HepG2 (cell line): ENCODE measurements at regions not wholly inside any gene's neighbourhood (a gene's known extent, or its start where the extent isn't known, plus 50 kb on each side); places are given as distances from the start of the nearest gene placed in this dataset.

Experiments
- ATAC-seq: fragments of 200-7000 bp; cut with Tn5 transposase; 3 replicates; pipeline ENCODE4 v1.9.1; 2020; ENCODE audit warnings: mild to moderate bottlenecking, moderate library complexity
- BruUV-seq: library from RNA; stranded (reverse); fragments of 400-500 nt; replicated peaks from 2 replicates; lab custom pipeline; 2021; lab: Mats Ljungman, UMichigan
- CTCF ChIA-PET: fragments of 300-600 bp; formaldehyde crosslinking; extraction: SDS; loops from one replicate; lab custom pipeline; 2021; ENCODE audit warnings: low total read pairs, inconsistent platforms, low intra/inter-chr PET ratio; lab: Yijun Ruan, JAX
- POLR2A ChIA-PET: fragments of 350-600 bp; sonication (Branson Sonifier 250); formaldehyde crosslinking; loops from one replicate; lab custom pipeline; 2020; ENCODE audit warnings: antibody characterized with exemption, inconsistent platforms; lab: Yijun Ruan, JAX
- DNase-seq: peaks from one replicate; pipeline ENCODE4 v3.0.0-alpha.2; 2015; ENCODE audit warnings: low spot score
- FAIRE-seq: peaks from 3 replicates; lab custom pipeline; 2011; peaks lifted over from hg19 to GRCh38; lab: Jason Lieb, UNC
- H2AFZ ChIP-seq: one replicate; pipeline ENCODE4 v1.6.1; 2011; ENCODE audit warnings: low read length, inconsistent platforms
- H3K27ac ChIP-seq: fragments of 300-600 bp; 3 replicates; pipeline ENCODE4 v1.8.0; 2011; ENCODE audit warnings: mixed run types, mild to moderate bottlenecking, mixed read lengths, low read length, inconsistent platforms; ENCODE audit not compliant: insufficient read depth; ENCODE audit errors: extremely low read length
- H3K27me3 ChIP-seq, 2 experiments: fragments of 200-600 bp in 1 of 2; 2 replicates in 1 of 2; 3 replicates in 1 of 2; pipeline versions ENCODE4 v1.6.0 to v1.8.0; 2011; ENCODE audit warnings: low read length in 2 of 2, mild to moderate bottlenecking in 2 of 2, moderate library complexity in 2 of 2, inconsistent platforms in 1 of 2; ENCODE audit not compliant: insufficient read depth in 2 of 2, control insufficient read depth in 1 of 2
- H3K36me3 ChIP-seq, 2 experiments: fragments of 200-600 bp in 1 of 2; replicated peaks in 1 of 2; 2 replicates in 1 of 2; 3 replicates in 1 of 2; pipeline versions ENCODE4 v1.5.1 to v1.8.0; 2011; ENCODE audit warnings: low read length in 2 of 2, inconsistent platforms in 1 of 2; ENCODE audit not compliant: insufficient read depth in 2 of 2, control insufficient read depth in 1 of 2
- H3K4me1 ChIP-seq: 2 replicates; pipeline ENCODE4 v1.5.1; 2012; ENCODE audit warnings: low read length, inconsistent platforms; ENCODE audit not compliant: insufficient read depth
- H3K4me2 ChIP-seq: 2 replicates; pipeline ENCODE4 v1.6.0; 2011; ENCODE audit warnings: low read depth, low read length, inconsistent platforms
- H3K4me3 ChIP-seq, 3 experiments: fragments of 200-600 bp in 1 of 3; sonication (generic), shearing (Covaris generic) in 1 of 3; replicated peaks in 1 of 3; 2 replicates each; pipeline ENCODE4 v1.5.1; 2011 to 2016; ENCODE audit warnings: low read length in 3 of 3, inconsistent platforms in 2 of 3, low read depth in 2 of 3, mild to moderate bottlenecking in 2 of 3, control low read depth in 1 of 3, mixed read lengths in 1 of 3; ENCODE audit not compliant: insufficient read depth in 1 of 3
- H3K79me2 ChIP-seq: one replicate; pipeline ENCODE4 v1.6.1; 2011; ENCODE audit warnings: low read length, inconsistent platforms; ENCODE audit not compliant: insufficient read depth
- H3K9ac ChIP-seq: 2 replicates; pipeline ENCODE4 v1.6.0; 2011; ENCODE audit warnings: mild to moderate bottlenecking, low read depth, low read length, inconsistent platforms; ENCODE audit not compliant: insufficient read depth
- H3K9me3 ChIP-seq: 2 replicates; pipeline ENCODE4 v1.5.1; 2012; ENCODE audit warnings: mild to moderate bottlenecking, low read length
- H4K20me1 ChIP-seq: 2 replicates; pipeline ENCODE4 v1.6.0; 2011; ENCODE audit warnings: inconsistent platforms, mild to moderate bottlenecking, low read length, moderate library complexity; ENCODE audit not compliant: insufficient read depth
- EP300 ChIP-seq, 3 experiments: sonication (generic) in 1 of 3; formaldehyde crosslinking in 1 of 3; IDR thresholded peaks; 2 replicates each; pipeline versions ENCODE4 v1.5.1 to v1.6.1; 2011 to 2020; ENCODE audit warnings: low read depth in 2 of 3, low read length in 2 of 3, borderline replicate concordance in 1 of 3, improper control_type of control experiment in 1 of 3, mild to moderate bottlenecking in 1 of 3, missing genetic modification reagents in 1 of 3, moderate library complexity in 1 of 3
- FOXK1 ChIP-seq: sonication (generic); formaldehyde crosslinking; IDR thresholded peaks from 2 replicates; pipeline ENCODE4 v1.4.0; 2020; ENCODE audit warnings: low read depth, missing genetic modification reagents, borderline replicate concordance
- WGBS: methylation state at CpG from one replicate; pipeline ENCODE4 v1.1.6; 2017; ENCODE audit warnings: low lambda C conversion rate; 5-methylcytosine and 5-hydroxymethylcytosine counted together
- in situ Hi-C: cut with HindIII; loops from 2 replicates; pipeline ENCODE4 v1.10.0; 2017; ENCODE audit warnings: low pct_unique_long_range_greater_than_20kb; ENCODE audit not compliant: extremely low pct_ligation_motif_present
- intact Hi-C: fragments of 100-400 bp; cut with micrococcal nuclease; formaldehyde crosslinking; loops from one replicate; pipeline ENCODE4 v1.10.0; 2022; ENCODE audit not compliant: unreplicated experiment
- TF ChIP-seq, protein P1 (sequence below): sonication (generic); formaldehyde crosslinking; IDR thresholded peaks from 2 replicates; pipeline ENCODE4 v1.4.0; 2020; ENCODE audit warnings: missing genetic modification reagents, mild to moderate bottlenecking, borderline replicate concordance
- TF ChIP-seq, protein P2 (sequence below): IDR thresholded peaks from 2 replicates; pipeline ENCODE4 v1.6.1; 2012; ENCODE audit warnings: low read length, improper control_type of control experiment
- TF ChIP-seq, protein P3 (sequence below): sonication (generic); formaldehyde crosslinking; IDR thresholded peaks from 2 replicates; pipeline ENCODE4 v1.5.0; 2020; ENCODE audit warnings: mild to moderate bottlenecking, missing genetic modification reagents
- TF ChIP-seq, protein P4 (sequence below): sonication (generic); formaldehyde crosslinking; IDR thresholded peaks from 2 replicates; pipeline ENCODE4 v1.4.0; 2020; ENCODE audit warnings: missing genetic modification reagents, mild to moderate bottlenecking, borderline replicate concordance
- TF ChIP-seq, protein P5 (sequence below): sonication (generic); formaldehyde crosslinking; IDR thresholded peaks from 2 replicates; pipeline ENCODE4 v1.4.0; 2020; ENCODE audit warnings: missing genetic modification reagents, borderline replicate concordance

DNA sequence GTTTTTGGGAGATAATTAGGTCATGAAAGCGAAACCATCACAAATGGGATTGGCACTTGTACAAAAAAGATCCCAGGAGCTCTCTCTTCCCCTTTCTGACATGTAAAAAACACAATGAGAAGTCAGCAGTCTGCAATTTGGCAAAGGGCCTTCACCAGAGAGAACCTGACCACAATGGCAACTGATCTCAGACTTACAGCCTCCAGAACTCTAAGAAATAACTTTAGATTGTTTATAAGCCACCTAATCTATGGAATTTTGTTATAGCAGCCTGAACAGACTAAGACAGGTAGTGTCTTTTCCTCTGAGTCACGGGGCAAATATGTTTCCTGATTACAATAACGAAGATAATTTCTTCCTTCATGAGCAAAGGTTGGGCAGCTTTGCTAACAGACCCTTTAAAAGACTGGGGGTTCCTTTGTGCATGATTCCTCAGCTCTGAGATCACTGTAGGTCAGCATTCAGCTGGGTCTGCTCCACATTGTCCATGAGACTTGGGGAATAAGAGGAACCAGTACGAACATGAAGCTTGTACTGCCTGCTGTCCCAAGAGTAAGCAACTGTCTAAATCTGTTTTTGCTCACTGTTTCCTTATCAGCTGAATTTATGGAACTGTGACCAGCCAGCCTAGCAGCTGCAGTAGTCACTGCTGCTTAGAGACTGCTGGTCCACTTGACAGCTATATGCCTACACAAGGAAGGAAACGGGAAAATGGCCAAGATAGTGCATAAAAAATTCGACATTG, 191.6 kb downstream of the ANAPC10 start (continued):
- TF ChIP-seq, protein P1, sequence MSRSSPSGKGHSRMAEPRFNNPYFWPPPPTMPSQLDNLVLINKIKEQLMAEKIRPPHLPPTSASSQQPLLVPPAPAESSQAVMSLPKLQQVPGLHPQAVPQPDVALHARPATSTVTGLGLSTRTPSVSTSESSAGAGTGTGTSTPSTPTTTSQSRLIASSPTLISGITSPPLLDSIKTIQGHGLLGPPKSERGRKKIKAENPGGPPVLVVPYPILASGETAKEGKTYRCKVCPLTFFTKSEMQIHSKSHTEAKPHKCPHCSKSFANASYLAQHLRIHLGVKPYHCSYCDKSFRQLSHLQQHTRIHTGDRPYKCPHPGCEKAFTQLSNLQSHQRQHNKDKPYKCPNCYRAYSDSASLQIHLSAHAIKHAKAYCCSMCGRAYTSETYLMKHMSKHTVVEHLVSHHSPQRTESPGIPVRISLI, result no peak

DNA sequence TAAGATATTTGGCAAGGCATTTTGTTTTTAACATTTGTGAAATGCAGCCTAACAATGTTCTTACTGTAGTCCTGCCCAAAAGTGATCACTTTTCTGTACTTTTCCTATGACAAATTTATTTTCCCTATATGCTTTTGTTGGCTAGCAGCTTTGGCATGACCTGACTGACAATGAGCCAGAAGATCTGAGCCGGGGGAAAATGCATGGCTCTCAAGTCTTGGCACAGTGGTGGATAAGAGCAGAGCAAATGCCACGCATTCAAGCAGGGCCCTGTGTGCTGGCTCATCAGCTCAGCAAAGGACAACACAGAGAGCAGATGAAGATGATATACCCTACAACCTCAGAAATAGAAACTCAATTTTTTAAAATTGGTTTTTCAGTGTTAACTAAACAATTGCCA, 187.3 kb downstream of the ANAPC10 start:
- no peaks in the 10 kb centered on the region for H3K9me3 ChIP-seq
- no peaks in the 10 kb centered on the region for H3K4me1 ChIP-seq
- intact Hi-C loops, result no loop called here
- no peaks in the 10 kb centered on the region; a peak in 1 of 5 replicates for H3K27me3 ChIP-seq
- 44% methylated on average over 2 of the region's 2 CpGs for WGBS
- no peak overlapping the region for H3K4me2 ChIP-seq
- in situ Hi-C loops, result no loop called here
- no peak overlapping the region for H3K4me3 ChIP-seq
- no TSS peak for BruUV-seq
- DNase-seq (no peak), ATAC-seq (no peak), FAIRE-seq (no peak)
- CTCF ChIA-PET, result no interaction called here
- H3K79me2 ChIP-seq, result no peaks in the 10 kb centered on the region
- H3K9ac ChIP-seq, result no peak overlapping the region
- no peak overlapping the region for H3K27ac ChIP-seq
- no peaks in the 10 kb centered on the region for H3K36me3 ChIP-seq
- POLR2A ChIA-PET, result no interaction called here
- no peaks in the 10 kb centered on the region for H4K20me1 ChIP-seq
- no peak overlapping the region for H2AFZ ChIP-seq
- TF ChIP-seq, protein P2, sequence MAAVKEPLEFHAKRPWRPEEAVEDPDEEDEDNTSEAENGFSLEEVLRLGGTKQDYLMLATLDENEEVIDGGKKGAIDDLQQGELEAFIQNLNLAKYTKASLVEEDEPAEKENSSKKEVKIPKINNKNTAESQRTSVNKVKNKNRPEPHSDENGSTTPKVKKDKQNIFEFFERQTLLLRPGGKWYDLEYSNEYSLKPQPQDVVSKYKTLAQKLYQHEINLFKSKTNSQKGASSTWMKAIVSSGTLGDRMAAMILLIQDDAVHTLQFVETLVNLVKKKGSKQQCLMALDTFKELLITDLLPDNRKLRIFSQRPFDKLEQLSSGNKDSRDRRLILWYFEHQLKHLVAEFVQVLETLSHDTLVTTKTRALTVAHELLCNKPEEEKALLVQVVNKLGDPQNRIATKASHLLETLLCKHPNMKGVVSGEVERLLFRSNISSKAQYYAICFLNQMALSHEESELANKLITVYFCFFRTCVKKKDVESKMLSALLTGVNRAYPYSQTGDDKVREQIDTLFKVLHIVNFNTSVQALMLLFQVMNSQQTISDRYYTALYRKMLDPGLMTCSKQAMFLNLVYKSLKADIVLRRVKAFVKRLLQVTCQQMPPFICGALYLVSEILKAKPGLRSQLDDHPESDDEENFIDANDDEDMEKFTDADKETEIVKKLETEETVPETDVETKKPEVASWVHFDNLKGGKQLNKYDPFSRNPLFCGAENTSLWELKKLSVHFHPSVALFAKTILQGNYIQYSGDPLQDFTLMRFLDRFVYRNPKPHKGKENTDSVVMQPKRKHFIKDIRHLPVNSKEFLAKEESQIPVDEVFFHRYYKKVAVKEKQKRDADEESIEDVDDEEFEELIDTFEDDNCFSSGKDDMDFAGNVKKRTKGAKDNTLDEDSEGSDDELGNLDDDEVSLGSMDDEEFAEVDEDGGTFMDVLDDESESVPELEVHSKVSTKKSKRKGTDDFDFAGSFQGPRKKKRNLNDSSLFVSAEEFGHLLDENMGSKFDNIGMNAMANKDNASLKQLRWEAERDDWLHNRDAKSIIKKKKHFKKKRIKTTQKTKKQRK, result no peak
- TF ChIP-seq, protein P3, sequence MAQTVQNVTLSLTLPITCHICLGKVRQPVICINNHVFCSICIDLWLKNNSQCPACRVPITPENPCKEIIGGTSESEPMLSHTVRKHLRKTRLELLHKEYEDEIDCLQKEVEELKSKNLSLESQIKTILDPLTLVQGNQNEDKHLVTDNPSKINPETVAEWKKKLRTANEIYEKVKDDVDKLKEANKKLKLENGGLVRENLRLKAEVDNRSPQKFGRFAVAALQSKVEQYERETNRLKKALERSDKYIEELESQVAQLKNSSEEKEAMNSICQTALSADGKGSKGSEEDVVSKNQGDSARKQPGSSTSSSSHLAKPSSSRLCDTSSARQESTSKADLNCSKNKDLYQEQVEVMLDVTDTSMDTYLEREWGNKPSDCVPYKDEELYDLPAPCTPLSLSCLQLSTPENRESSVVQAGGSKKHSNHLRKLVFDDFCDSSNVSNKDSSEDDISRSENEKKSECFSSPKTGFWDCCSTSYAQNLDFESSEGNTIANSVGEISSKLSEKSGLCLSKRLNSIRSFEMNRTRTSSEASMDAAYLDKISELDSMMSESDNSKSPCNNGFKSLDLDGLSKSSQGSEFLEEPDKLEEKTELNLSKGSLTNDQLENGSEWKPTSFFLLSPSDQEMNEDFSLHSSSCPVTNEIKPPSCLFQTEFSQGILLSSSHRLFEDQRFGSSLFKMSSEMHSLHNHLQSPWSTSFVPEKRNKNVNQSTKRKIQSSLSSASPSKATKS, result no peak
- TF ChIP-seq, protein P4, sequence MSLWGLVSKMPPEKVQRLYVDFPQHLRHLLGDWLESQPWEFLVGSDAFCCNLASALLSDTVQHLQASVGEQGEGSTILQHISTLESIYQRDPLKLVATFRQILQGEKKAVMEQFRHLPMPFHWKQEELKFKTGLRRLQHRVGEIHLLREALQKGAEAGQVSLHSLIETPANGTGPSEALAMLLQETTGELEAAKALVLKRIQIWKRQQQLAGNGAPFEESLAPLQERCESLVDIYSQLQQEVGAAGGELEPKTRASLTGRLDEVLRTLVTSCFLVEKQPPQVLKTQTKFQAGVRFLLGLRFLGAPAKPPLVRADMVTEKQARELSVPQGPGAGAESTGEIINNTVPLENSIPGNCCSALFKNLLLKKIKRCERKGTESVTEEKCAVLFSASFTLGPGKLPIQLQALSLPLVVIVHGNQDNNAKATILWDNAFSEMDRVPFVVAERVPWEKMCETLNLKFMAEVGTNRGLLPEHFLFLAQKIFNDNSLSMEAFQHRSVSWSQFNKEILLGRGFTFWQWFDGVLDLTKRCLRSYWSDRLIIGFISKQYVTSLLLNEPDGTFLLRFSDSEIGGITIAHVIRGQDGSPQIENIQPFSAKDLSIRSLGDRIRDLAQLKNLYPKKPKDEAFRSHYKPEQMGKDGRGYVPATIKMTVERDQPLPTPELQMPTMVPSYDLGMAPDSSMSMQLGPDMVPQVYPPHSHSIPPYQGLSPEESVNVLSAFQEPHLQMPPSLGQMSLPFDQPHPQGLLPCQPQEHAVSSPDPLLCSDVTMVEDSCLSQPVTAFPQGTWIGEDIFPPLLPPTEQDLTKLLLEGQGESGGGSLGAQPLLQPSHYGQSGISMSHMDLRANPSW, result no peak
- TF ChIP-seq EP300 (IDR thresholded peaks at IDR 0.05; ENCODE audit: low read depth in 2 of 2, low read length in 2 of 2), result no peak
- TF ChIP-seq EP300 (CRISPR knock-in tag; IDR thresholded peaks at IDR 0.05; ENCODE audit: borderline replicate concordance), result no peak
- no peak for TF ChIP-seq FOXK1 (CRISPR knock-in tag)
- TF ChIP-seq, protein P5, sequence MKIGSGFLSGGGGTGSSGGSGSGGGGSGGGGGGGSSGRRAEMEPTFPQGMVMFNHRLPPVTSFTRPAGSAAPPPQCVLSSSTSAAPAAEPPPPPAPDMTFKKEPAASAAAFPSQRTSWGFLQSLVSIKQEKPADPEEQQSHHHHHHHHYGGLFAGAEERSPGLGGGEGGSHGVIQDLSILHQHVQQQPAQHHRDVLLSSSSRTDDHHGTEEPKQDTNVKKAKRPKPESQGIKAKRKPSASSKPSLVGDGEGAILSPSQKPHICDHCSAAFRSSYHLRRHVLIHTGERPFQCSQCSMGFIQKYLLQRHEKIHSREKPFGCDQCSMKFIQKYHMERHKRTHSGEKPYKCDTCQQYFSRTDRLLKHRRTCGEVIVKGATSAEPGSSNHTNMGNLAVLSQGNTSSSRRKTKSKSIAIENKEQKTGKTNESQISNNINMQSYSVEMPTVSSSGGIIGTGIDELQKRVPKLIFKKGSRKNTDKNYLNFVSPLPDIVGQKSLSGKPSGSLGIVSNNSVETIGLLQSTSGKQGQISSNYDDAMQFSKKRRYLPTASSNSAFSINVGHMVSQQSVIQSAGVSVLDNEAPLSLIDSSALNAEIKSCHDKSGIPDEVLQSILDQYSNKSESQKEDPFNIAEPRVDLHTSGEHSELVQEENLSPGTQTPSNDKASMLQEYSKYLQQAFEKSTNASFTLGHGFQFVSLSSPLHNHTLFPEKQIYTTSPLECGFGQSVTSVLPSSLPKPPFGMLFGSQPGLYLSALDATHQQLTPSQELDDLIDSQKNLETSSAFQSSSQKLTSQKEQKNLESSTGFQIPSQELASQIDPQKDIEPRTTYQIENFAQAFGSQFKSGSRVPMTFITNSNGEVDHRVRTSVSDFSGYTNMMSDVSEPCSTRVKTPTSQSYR (CRISPR knock-in tag), result no peak
